Heart right ventricle (tissue), 16 donors: ENCODE measurements at regions not wholly inside any gene's neighbourhood (a gene's known extent, or its start where the extent isn't known, plus 50 kb on each side); places are given as distances from the start of the nearest gene placed in this dataset.

Source experiments
- ATAC-seq, 8 donors: fragments of 200-7000 bp; cut with Tn5 transposase; one replicate each; pipeline ENCODE4 v1.9.1; 2020; ENCODE audit warnings: mild to moderate bottlenecking in 8 of 8, moderate library complexity in 8 of 8, moderate number of reproducible peaks in 1 of 8
- DNase-seq, 2 donors: peaks; one replicate each; pipeline ENCODE4 v3.0.0-alpha.2; 2020
- H3K27ac ChIP-seq, 10 donors: fragments of 200-600 bp; sonication (generic) in 2 of 10; one replicate each; pipeline versions ENCODE4 v1.5.0 to v1.8.0; 2020 to 2022; ENCODE audit warnings: mild to moderate bottlenecking in 3 of 10
- H3K27me3 ChIP-seq, 7 donors: fragments of 200-600 bp; one replicate each; pipeline ENCODE4 v1.8.0; 2021 to 2022; ENCODE audit warnings: mild to moderate bottlenecking in 2 of 7
- H3K36me3 ChIP-seq, 9 donors: fragments of 200-600 bp; sonication (generic) in 1 of 9; one replicate each; pipeline versions ENCODE4 v1.5.0 to v1.8.0; 2020 to 2022; ENCODE audit warnings: mild to moderate bottlenecking in 2 of 9
- H3K4me1 ChIP-seq, 9 donors: fragments of 200-600 bp; sonication (generic) in 1 of 9; one replicate each; pipeline versions ENCODE4 v1.5.0 to v1.8.0; 2020 to 2022; ENCODE audit warnings: mild to moderate bottlenecking in 4 of 9
- H3K4me3 ChIP-seq, 10 donors: fragments of 200-600 bp; sonication (generic) in 2 of 10; one replicate each; pipeline versions ENCODE4 v1.5.0 to v1.8.0; 2020 to 2022; ENCODE audit warnings: mild to moderate bottlenecking in 7 of 10, moderate library complexity in 2 of 10
- H3K9me3 ChIP-seq, 11 donors: fragments of 200-600 bp in 10 of 11; sonication (generic) in 2 of 11; one replicate each; pipeline versions ENCODE4 v1.5.0 to v1.8.0; 2013 to 2022; ENCODE audit warnings: mild to moderate bottlenecking in 2 of 11, control low read depth in 1 of 11, moderate library complexity in 1 of 11
- CTCF ChIP-seq, 9 donors: fragments of 200-600 bp; sonication (generic) in 2 of 9; IDR thresholded peaks; one replicate each; pipeline versions ENCODE4 v1.5.0 to v1.8.0; 2021 to 2022; ENCODE audit warnings: antibody characterized with exemption in 9 of 9, mild to moderate bottlenecking in 5 of 9, moderate library complexity in 1 of 9
- WGBS, 2 donors: extraction: QIAGEN DNeasy Blood & Tissue Kit; methylation state at CpG; one replicate each; pipeline ENCODE4 v1.1.7; 2013; ENCODE audit warnings: inconsistent platforms in 1 of 2; 5-methylcytosine and 5-hydroxymethylcytosine counted together
- intact Hi-C, 10 donors: fragments of 100-400 bp; cut with DNase I; formaldehyde crosslinking; loops; one replicate each; pipeline versions ENCODE4 v1.11.1 to v1.14.2; 2022
- donor health status: Arrhythmogenic right ventricular cardiomyopathy.
- donor health status: ischemic (EF 13 %, LVEDD 7.1; RV severe dilation, severe dysfunction).
- donor health status: healthy with polysubstance abuse.
- donor health status: DM: no; HTN: yes; CAD: no.
- donor health status: DM: no; HTN: no; CAD: no.
- donor health status: ischemic (EF 25% LVEDD 6.9; RV normal size, moderate dysfunction).
- donor health status: ischemic (EF 25% LVEDD 5.7; RV mildly dilated, moderate dysfunction).
- donor health status: healthy.
- donor health status: DM: yes; HTN: yes; CAD: no.
- donor health status: Ischemic cardiomyopathy.
- donor health status: ischemic (EF 35%, LVEDD 5.7; RV mildly dilated, moderate dysfunction).
- donor health status: nonischemic (EF 11% LVEDD 7.7; RV severe dilation, severe dysfunction).
- donor health status: DM: yes; HTN: yes; CAD: no.
- donor health status: PGD.
- donor health status: ischemic (EF 29% LVEDD 5.4; RV normal size, mild dysfunction).
- donor health status: nonischemic (EF 23%, LVEDD 6.1; RV moderate dilation, normal function).

DNA sequence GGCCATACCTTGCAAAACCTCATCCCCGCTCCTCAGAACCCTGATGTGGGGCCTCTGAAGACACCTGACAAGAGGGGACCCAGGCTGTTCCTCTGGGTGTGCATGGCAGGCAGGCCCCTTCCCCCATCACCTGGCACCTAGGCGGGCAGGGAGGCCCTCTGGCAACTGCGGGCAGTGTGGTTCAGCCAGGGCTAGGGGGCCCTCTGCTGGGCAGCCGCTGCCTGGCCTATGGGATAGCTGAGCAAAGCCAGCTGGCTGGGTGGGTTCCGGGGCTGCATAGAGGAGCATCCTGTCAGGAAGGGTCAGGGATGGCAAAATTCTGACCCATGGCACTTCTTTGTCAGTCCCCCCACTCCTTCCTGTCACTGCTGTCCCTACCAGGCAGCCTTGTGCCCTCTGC, 228.7 kb upstream of the ASIC2 start:
- H3K27me3 ChIP-seq, result peaks cover 0 to 5% (median 0%) of the 10 kb centered on the region in 7 donors
- peak in 6 of 9 donors; percentile 10 to 46 (median 26) for TF ChIP-seq CTCF (IDR thresholded peaks at IDR 0.05)
- peak in 4 of 8 donors; percentile 9 to 56 (median 29) for ATAC-seq

DNA sequence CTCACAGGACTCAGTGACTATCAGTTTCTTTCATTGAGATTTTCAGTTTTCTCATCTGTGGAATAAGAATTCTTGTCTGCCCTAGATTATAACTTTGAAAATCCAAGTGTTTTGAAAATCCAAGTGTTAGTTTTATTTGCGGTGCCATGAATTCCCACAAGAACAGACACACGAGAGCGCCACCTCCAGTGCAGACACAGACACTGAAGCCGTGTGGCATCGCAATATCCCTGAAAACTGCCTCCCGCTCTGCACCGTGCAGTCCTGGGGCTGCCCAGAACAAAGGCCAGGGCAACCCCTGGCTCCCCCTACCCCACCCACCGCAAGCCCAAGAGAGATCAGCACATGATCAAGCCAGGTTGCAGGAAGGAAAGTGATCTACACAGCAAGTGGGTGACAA, 229.5 kb upstream of the ASIC2 start:
- H3K27me3 ChIP-seq, result peaks cover 0 to 5% (median 0%) of the 10 kb centered on the region in 7 donors
- H3K9me3 ChIP-seq, result peaks cover 0 to 10% (median 4%) of the 10 kb centered on the region in 11 donors
- H3K4me1 ChIP-seq, result no peaks in the 10 kb centered on the region
- intact Hi-C loops, result loop anchor here in 7 of 10 donors (5.0 to 10.0 kb wide), 4 partner anchors 122 to 468 kb away; no protein-coding TSS in a partner anchor
- no peak for ATAC-seq
- H3K36me3 ChIP-seq, result no peaks in the 10 kb centered on the region
- 73 to 80% methylated on average over 8 of the region's 8 CpGs for WGBS, 2 donors
- no peak for DNase-seq
- no peak overlapping the region for H3K27ac ChIP-seq
- no peak overlapping the region for H3K4me3 ChIP-seq
- TF ChIP-seq CTCF (IDR thresholded peaks at IDR 0.05), result no peak

More for the DNA sequence above, 228.7 kb upstream of the ASIC2 start:
- Histone ChIP-seq H3K4me1 (no peaks in the 10 kb centered on the region), H3K4me3 (no peak overlapping the region), H3K36me3 (no peaks in the 10 kb centered on the region), H3K27ac (no peak overlapping the region), H3K9me3 (peaks cover 0 to 2% (median 0%) of the 10 kb centered on the region in 11 donors)
- DNase-seq, result no peak
- WGBS, 2 donors, result 44 to 60% methylated on average over 5 of the region's 5 CpGs
- intact Hi-C loops, result loop anchor here (2.0 to 10.0 kb wide), 6 partner anchors 123 to 467 kb away; no protein-coding TSS in a partner anchor

DNA sequence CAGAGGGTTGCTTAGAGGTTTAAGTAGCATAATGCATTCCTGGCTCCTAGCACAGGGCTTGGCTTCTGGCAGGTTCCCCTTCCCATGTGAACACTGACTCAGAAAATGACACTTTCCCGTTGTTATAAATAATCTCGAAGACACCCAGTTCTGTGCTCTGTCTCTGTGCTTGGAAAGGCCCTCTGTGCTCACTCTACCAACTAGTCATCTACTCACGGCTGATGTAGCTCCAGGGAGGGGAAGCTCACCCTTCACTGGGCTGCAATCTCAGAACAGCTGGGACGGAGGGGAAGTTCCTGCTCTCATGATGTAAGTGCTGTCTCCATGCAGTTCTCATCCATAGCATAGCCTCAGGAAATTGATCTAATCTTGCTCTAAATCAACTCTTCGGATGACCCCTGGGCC, 230.5 kb upstream of the ASIC2 start:
- Histone ChIP-seq H3K27ac (no peak overlapping the region), H3K4me3 (no peak overlapping the region), H3K9me3 (peaks cover 0 to 13% (median 4%) of the 10 kb centered on the region in 11 donors), H3K27me3 (peaks cover 0 to 5% (median 0%) of the 10 kb centered on the region in 7 donors), H3K4me1 (no peaks in the 10 kb centered on the region), H3K36me3 (no peaks in the 10 kb centered on the region)
- TF ChIP-seq CTCF (IDR thresholded peaks at IDR 0.05), result no peak
- DNase-seq (no peak), ATAC-seq (peak in 7 of 8 donors; percentile 39 to 77 (median 68))
- 31 to 38% methylated on average over 5 of the region's 5 CpGs for WGBS, 2 donors
- intact Hi-C loops, result loop anchor here in 7 of 10 donors (5.0 to 10.0 kb wide), 4 partner anchors 121 to 469 kb away; no protein-coding TSS in a partner anchor

GRCh38 chr17:33525186-33525585, 232.1 kb upstream of the ASIC2 start:
- 71 to 82% methylated on average over 7 of the region's 7 CpGs for WGBS, 2 donors
- H3K27ac ChIP-seq, result no peak overlapping the region
- ATAC-seq (no peak), DNase-seq (no peak)
- H3K36me3 ChIP-seq, result no peaks in the 10 kb centered on the region
- H3K27me3 ChIP-seq, result peaks cover 0 to 5% (median 0%) of the 10 kb centered on the region in 7 donors
- intact Hi-C loops, result loop anchor here in 2 of 10 donors (10.0 kb wide), 2 partner anchors 120 to 470 kb away; no protein-coding TSS in a partner anchor
- TF ChIP-seq CTCF (IDR thresholded peaks at IDR 0.05), result no peak
- H3K4me3 ChIP-seq, result no peak overlapping the region
- H3K9me3 ChIP-seq, result peaks cover 0 to 13% (median 4%) of the 10 kb centered on the region in 11 donors
- H3K4me1 ChIP-seq, result no peaks in the 10 kb centered on the region
